Heart left ventricle (tissue), 16 donors: ENCODE measurements at regions not wholly inside any gene's neighbourhood (a gene's known extent, or its start where the extent isn't known, plus 50 kb on each side); places are given as distances from the start of the nearest gene placed in this dataset.

Source experiments
- ATAC-seq, 4 donors: fragments of 200-7000 bp; cut with Tn5 transposase; one replicate each; pipeline ENCODE4 v1.9.1; 2020 to 2022; ENCODE audit warnings: moderate library complexity in 4 of 4, mild to moderate bottlenecking in 3 of 4, moderate number of reproducible peaks in 1 of 4
- DNase-seq, 5 donors: peaks; one replicate each; pipeline ENCODE4 v3.0.0-alpha.2; 2020
- H3K27ac ChIP-seq, 12 donors: fragments of 200-600 bp; sonication (generic) in 4 of 12; one replicate each; pipeline versions ENCODE4 v1.5.0 to v1.8.0; 2016 to 2022; ENCODE audit warnings: mild to moderate bottlenecking in 2 of 12
- H3K27me3 ChIP-seq, 9 donors: fragments of 200-600 bp; sonication (generic) in 2 of 9; one replicate each; pipeline versions ENCODE4 v1.5.1 to v1.8.0; 2016 to 2022; ENCODE audit warnings: mild to moderate bottlenecking in 3 of 9
- H3K36me3 ChIP-seq, 9 donors: fragments of 200-600 bp; sonication (generic) in 2 of 9; one replicate each; pipeline versions ENCODE4 v1.5.0 to v1.8.0; 2018 to 2022; ENCODE audit warnings: mild to moderate bottlenecking in 2 of 9
- H3K4me1 ChIP-seq, 12 donors: fragments of 200-600 bp; sonication (generic) in 4 of 12; one replicate each; pipeline versions ENCODE4 v1.5.0 to v1.8.0; 2016 to 2022; ENCODE audit warnings: mild to moderate bottlenecking in 3 of 12
- H3K4me3 ChIP-seq, 12 donors: fragments of 200-600 bp; sonication (generic) in 4 of 12; one replicate each; pipeline versions ENCODE4 v1.5.0 to v1.8.0; 2017 to 2022; ENCODE audit warnings: mild to moderate bottlenecking in 9 of 12, moderate library complexity in 4 of 12
- H3K9me3 ChIP-seq, 12 donors: fragments of 200-600 bp; sonication (generic) in 4 of 12; one replicate each; pipeline versions ENCODE4 v1.5.0 to v1.8.0; 2016 to 2022; ENCODE audit warnings: mild to moderate bottlenecking in 1 of 12
- POLR2A ChIP-seq, 2 donors: fragments of 450-650 bp; IDR thresholded peaks; one replicate each; pipeline ENCODE4 v1.6.1; 2017; ENCODE audit warnings: antibody characterized with exemption in 2 of 2, mild to moderate bottlenecking in 2 of 2, moderate library complexity in 2 of 2
- WGBS, 4 donors: extraction: QIAGEN DNeasy Blood & Tissue Kit in 2 of 4; methylation state at CpG; one replicate each; pipeline versions ENCODE4 v1.1.5 to v1.1.7; 2013 to 2018; 5-methylcytosine and 5-hydroxymethylcytosine counted together
- intact Hi-C, 10 donors: fragments of 100-400 bp; cut with DNase I; formaldehyde crosslinking; loops; one replicate each; pipeline versions ENCODE4 v1.11.1 to v1.14.2; 2022
- TF ChIP-seq, protein P1 (sequence below), 12 donors: fragments of 200-600 bp; sonication (generic) in 4 of 12; IDR thresholded peaks; one replicate each; pipeline versions ENCODE4 v1.5.0 to v1.8.0; 2018 to 2022; ENCODE audit warnings: antibody characterized with exemption in 12 of 12, mild to moderate bottlenecking in 5 of 12
- donor health status: ischemic (EF 13 %, LVEDD 7.1; RV severe dilation, severe dysfunction).
- donor health status: healthy with polysubstance abuse.
- donor health status: DM: no; HTN: yes; CAD: no.
- donor health status: DM: no; HTN: no; CAD: no.
- donor health status: ischemic (EF 25% LVEDD 6.9; RV normal size, moderate dysfunction).
- donor health status: ischemic (EF 25% LVEDD 5.7; RV mildly dilated, moderate dysfunction).
- donor health status: healthy.
- donor health status: DM: yes; HTN: yes; CAD: no.
- donor health status: ischemic (EF 35%, LVEDD 5.7; RV mildly dilated, moderate dysfunction).
- donor health status: nonischemic (EF 11% LVEDD 7.7; RV severe dilation, severe dysfunction).
- donor health status: DM: yes; HTN: yes; CAD: no.
- donor health status: PGD.
- donor health status: ischemic (EF 29% LVEDD 5.4; RV normal size, mild dysfunction).
- donor health status: nonischemic (EF 23%, LVEDD 6.1; RV moderate dilation, normal function).

DNA sequence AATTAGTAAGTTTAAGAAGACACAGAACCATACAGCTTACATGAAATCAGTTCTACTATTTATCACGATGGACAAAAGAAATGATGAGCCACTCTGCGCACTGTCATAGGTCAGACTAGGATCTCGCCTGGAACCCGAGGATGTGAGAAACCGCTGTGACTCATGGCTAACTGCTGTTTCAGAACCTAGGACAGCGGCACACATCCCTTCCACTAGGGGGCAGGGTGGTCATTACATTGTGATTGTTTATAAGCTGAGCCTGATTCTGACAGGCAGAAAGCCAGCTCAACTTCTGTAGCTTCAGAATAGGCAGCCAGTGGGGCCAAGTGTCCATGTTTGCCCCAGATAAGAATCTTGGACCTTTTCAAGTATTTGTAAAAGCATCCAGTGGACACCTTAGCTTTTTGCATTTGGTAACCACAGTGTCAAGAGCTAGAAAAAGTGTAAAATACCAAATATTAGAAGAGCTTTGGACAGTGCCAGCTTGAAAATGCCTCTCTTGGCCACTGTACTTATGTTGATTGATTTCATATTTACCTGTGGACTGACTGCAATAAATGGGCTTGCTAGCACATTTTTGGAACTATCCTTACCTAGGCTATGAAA lies 115.8 kb downstream of the KBTBD8 start:
- no peak for TF ChIP-seq POLR2A (IDR thresholded peaks at IDR 0.05)
- TF ChIP-seq, protein P1, sequence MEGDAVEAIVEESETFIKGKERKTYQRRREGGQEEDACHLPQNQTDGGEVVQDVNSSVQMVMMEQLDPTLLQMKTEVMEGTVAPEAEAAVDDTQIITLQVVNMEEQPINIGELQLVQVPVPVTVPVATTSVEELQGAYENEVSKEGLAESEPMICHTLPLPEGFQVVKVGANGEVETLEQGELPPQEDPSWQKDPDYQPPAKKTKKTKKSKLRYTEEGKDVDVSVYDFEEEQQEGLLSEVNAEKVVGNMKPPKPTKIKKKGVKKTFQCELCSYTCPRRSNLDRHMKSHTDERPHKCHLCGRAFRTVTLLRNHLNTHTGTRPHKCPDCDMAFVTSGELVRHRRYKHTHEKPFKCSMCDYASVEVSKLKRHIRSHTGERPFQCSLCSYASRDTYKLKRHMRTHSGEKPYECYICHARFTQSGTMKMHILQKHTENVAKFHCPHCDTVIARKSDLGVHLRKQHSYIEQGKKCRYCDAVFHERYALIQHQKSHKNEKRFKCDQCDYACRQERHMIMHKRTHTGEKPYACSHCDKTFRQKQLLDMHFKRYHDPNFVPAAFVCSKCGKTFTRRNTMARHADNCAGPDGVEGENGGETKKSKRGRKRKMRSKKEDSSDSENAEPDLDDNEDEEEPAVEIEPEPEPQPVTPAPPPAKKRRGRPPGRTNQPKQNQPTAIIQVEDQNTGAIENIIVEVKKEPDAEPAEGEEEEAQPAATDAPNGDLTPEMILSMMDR (IDR thresholded peaks at IDR 0.05) = peak; percentile 69 to 88 (median 80)
- Histone ChIP-seq H3K36me3 (no peaks in the 10 kb centered on the region), H3K4me1 (no peaks in the 10 kb centered on the region), H3K4me3 (no peak overlapping the region), H3K27me3 (peaks cover 0 to 17% (median 0%) of the 10 kb centered on the region in 9 donors), H3K27ac (no peak overlapping the region), H3K9me3 (no peaks in the 10 kb centered on the region)
- DNase-seq (peak; percentile 54 to 61 (median 58)), ATAC-seq (peak; percentile 55 to 87 (median 80))
- WGBS, 4 donors = 9 to 10% (median 9%) methylated on average over 6 of the region's 6 CpGs
- intact Hi-C loops = loop anchor here in 8 of 10 donors (5.0 to 10.0 kb wide), 6 partner anchors 673 to 1861 kb away; no protein-coding TSS in a partner anchor

DNA sequence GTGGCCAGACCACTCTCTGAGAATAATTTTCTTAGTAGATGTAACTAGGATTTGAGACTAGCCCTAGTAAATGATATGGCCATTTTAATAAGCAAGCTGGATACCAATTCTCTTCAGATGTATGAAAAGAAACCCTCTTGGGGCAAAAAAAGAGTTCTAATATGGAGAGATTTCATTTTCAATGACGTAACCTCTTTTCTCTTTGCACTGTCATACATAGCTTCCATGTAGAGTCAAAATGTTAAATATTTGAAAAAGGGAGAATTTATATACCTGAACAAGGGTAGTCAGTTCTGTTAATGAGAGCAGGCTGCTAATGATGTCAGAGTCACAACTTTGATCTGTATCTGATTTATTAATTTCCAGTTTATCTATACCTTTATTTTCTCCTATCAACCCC lies 120.0 kb downstream of the KBTBD8 start:
- 83 to 93% (median 90%) methylated on average over 1 of the region's 1 CpG for WGBS, 4 donors
- TF ChIP-seq, protein P1 (IDR thresholded peaks at IDR 0.05) = no peak
- no peak for TF ChIP-seq POLR2A (IDR thresholded peaks at IDR 0.05)

DNA sequence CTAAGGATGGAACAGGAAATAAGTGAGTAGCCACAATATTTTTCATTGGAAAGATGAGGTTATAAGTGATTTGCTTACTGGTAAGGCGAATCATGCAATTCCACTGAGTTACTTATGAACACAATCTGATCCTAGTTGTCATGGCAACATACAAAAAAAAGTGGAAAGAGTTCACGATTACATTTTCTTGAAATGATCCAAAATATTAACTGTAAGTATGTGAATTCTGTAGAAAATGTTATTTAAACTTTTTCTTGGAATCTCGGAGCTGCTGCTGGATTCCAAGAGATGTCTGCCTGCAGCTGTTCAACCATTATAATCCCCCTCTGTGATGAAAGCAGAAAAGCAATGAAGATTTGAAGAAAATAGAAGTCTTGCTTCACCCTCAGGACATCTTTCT lies 120.5 kb downstream of the KBTBD8 start:
- TF ChIP-seq, protein P1 (IDR thresholded peaks at IDR 0.05) = no peak
- no peak for TF ChIP-seq POLR2A (IDR thresholded peaks at IDR 0.05)
- Histone ChIP-seq H3K27me3 (peaks cover 0 to 16% (median 0%) of the 10 kb centered on the region in 9 donors), H3K36me3 (no peaks in the 10 kb centered on the region), H3K9me3 (peaks cover 0 to 1% (median 0%) of the 10 kb centered on the region in 12 donors), H3K4me1 (no peaks in the 10 kb centered on the region), H3K27ac (no peak overlapping the region), H3K4me3 (no peak overlapping the region)
- intact Hi-C loops = loop anchor here in 3 of 10 donors (10.0 kb wide), 2 partner anchors 676 to 1856 kb away; no protein-coding TSS in a partner anchor
- no peak for DNase-seq
- no peak for ATAC-seq
- WGBS, 4 donors = 60 to 71% (median 64%) methylated on average over 3 of the region's 3 CpGs

More for the DNA sequence above, 120.0 kb downstream of the KBTBD8 start:
- no peaks in the 10 kb centered on the region for H3K9me3 ChIP-seq
- H3K27ac ChIP-seq = no peak overlapping the region
- no peaks in the 10 kb centered on the region for H3K4me1 ChIP-seq
- no peak for DNase-seq
- intact Hi-C loops = loop anchor here in 3 of 10 donors (10.0 kb wide), 2 partner anchors 677 to 1857 kb away; no protein-coding TSS in a partner anchor
- no peaks in the 10 kb centered on the region for H3K36me3 ChIP-seq
- no peak for ATAC-seq
- H3K27me3 ChIP-seq = peaks cover 0 to 16% (median 0%) of the 10 kb centered on the region in 9 donors
- H3K4me3 ChIP-seq = no peak overlapping the region

DNA sequence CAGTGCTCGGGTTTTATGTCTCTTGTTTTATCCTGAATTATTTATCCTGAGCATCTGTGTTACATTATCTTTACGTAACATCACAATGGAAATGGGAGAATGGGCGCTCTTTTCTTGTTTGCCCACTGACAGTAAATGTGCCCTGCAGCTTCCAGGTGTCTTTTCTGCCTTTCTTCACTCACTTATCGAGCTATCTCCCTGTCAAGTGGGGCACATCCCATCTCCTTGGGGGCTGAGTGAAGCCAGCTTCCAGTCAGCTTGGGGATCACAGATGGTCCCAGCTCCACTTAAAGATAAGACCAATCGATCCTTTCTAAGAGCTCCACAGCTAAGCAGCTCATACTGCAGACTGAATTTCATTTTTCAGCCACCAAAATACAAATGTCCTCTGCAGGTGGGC lies 125.8 kb downstream of the KBTBD8 start:
- ATAC-seq = no peak

More for the DNA sequence above, 125.8 kb downstream of the KBTBD8 start:
- Histone ChIP-seq H3K27me3 (peaks cover 0 to 9% (median 0%) of the 10 kb centered on the region in 9 donors), H3K36me3 (no peaks in the 10 kb centered on the region), H3K4me1 (no peaks in the 10 kb centered on the region), H3K9me3 (peaks cover 0 to 19% (median 8%) of the 10 kb centered on the region in 12 donors), H3K27ac (no peak overlapping the region), H3K4me3 (no peak overlapping the region)
- intact Hi-C loops = no loop called here
- DNase-seq = no peak
- TF ChIP-seq, protein P1 (IDR thresholded peaks at IDR 0.05) = no peak
- TF ChIP-seq POLR2A (IDR thresholded peaks at IDR 0.05) = no peak
- WGBS, 4 donors = 60 to 73% (median 69%) methylated on average over 5 of the region's 5 CpGs
